GM18909 (cell line): ENCODE measurements at regions not wholly inside any gene's neighbourhood (a gene's known extent, or its start where the extent isn't known, plus 50 kb on each side); places are given as distances from the start of the nearest gene placed in this dataset.

Source experiments
- ATAC-seq: cut with Tn5 transposase; IDR thresholded peaks from one replicate; pipeline ENCODE4 v1.9.1; 2021; ENCODE audit warnings: mild to moderate bottlenecking; ENCODE audit not compliant: unreplicated experiment, poor library complexity

GRCh38 chr1:209038316-209038715 is 545.2 kb upstream of the CAMK1G start:
- ATAC-seq = no peak

GRCh38 chr1:209038735-209039134 is 544.8 kb upstream of the CAMK1G start:
- no peak for ATAC-seq

GRCh38 chr1:209040351-209040750 is 543.2 kb upstream of the CAMK1G start:
- ATAC-seq = no peak

- no peak for ATAC-seq
These were observed 541.6 kb upstream of the CAMK1G start for GRCh38 chr1:209041927-209042326.

GRCh38 chr1:209042413-209042812 is 541.1 kb upstream of the CAMK1G start:
- no peak for ATAC-seq

- ATAC-seq = no peak
These were observed 538.0 kb upstream of the CAMK1G start for GRCh38 chr1:209045331-209046057.

- ATAC-seq = no peak
These were observed 537.5 kb upstream of the CAMK1G start for GRCh38 chr1:209046058-209046417.

- no peak for ATAC-seq
These were observed 536.6 kb upstream of the CAMK1G start for GRCh38 chr1:209046935-209047334.

- no peak for ATAC-seq
These were observed 534.4 kb upstream of the CAMK1G start for GRCh38 chr1:209048941-209049669.

- no peak for ATAC-seq
These were observed 531.9 kb upstream of the CAMK1G start for GRCh38 chr1:209051570-209051969.

GRCh38 chr1:209053587-209053986 is 529.9 kb upstream of the CAMK1G start:
- ATAC-seq = no peak

- ATAC-seq = no peak
These were observed 526.4 kb upstream of the CAMK1G start for GRCh38 chr1:209057083-209057482.

- ATAC-seq = no peak
These were observed 525.6 kb upstream of the CAMK1G start for GRCh38 chr1:209057901-209058300.

- ATAC-seq = no peak
These were observed 524.1 kb upstream of the CAMK1G start for GRCh38 chr1:209059376-209059775.

GRCh38 chr1:209059981-209060380 is 523.5 kb upstream of the CAMK1G start:
- ATAC-seq = no peak

GRCh38 chr1:209062081-209062620 is 521.4 kb upstream of the CAMK1G start:
- ATAC-seq = no peak

- no peak for ATAC-seq
These were observed 520.7 kb upstream of the CAMK1G start for GRCh38 chr1:209062863-209063262.

- no peak for ATAC-seq
These were observed 519.5 kb upstream of the CAMK1G start for GRCh38 chr1:209063767-209064659.

- ATAC-seq = no peak
These were observed 518.4 kb upstream of the CAMK1G start for GRCh38 chr1:209064850-209065706.

GRCh38 chr1:209072481-209072880 is 511.0 kb upstream of the CAMK1G start:
- ATAC-seq = no peak
